ENCODE measurements at regions not wholly inside any gene's neighbourhood (a gene's known extent, or its start where the extent isn't known, plus 50 kb on each side); places are given as distances from the start of the nearest gene placed in this dataset.
A peak's percentile ranks its signal among the peaks of the same experiment; 100 is the strongest.

- DNase-seq: no peak
Measured at GRCh38 chr11:36985562-36985961, 387.5 kb upstream of the RAG2 start.

GRCh38 chr11:36976741-36977140 lies 378.7 kb upstream of the RAG2 start:
- no peak for DNase-seq

- no peak for DNase-seq
Measured at GRCh38 chr11:36974771-36975170, 376.7 kb upstream of the RAG2 start.

GRCh38 chr11:36953976-36954375 lies 355.9 kb upstream of the RAG2 start:
- DNase-seq: peak; percentile 32

GRCh38 chr11:36948460-36949127 lies 350.6 kb upstream of the RAG2 start:
- DNase-seq: no peak

- no peak for DNase-seq
Measured at GRCh38 chr11:36945384-36945783, 347.3 kb upstream of the RAG2 start.

GRCh38 chr11:36933481-36933880 lies 335.4 kb upstream of the RAG2 start:
- no peak for DNase-seq

GRCh38 chr11:36931139-36931538 lies 333.1 kb upstream of the RAG2 start:
- no peak for DNase-seq

GRCh38 chr11:36930256-36930655 lies 332.2 kb upstream of the RAG2 start:
- DNase-seq: no peak

- no peak for DNase-seq
Measured at GRCh38 chr11:36929401-36929800, 331.4 kb upstream of the RAG2 start.

- no peak for DNase-seq
Measured at GRCh38 chr11:36928621-36929020, 330.6 kb upstream of the RAG2 start.

- DNase-seq: no peak
Measured at GRCh38 chr11:36899800-36900199, 301.8 kb upstream of the RAG2 start.

- DNase-seq: no peak
Measured at GRCh38 chr11:36890841-36891240, 292.8 kb upstream of the RAG2 start.

- no peak for DNase-seq
Measured at GRCh38 chr11:36890121-36890679, 292.2 kb upstream of the RAG2 start.

- DNase-seq: no peak
Measured at GRCh38 chr11:36885154-36885553, 287.1 kb upstream of the RAG2 start.

GRCh38 chr11:36878737-36879136 lies 280.7 kb upstream of the RAG2 start:
- DNase-seq: no peak

- DNase-seq: no peak
Measured at GRCh38 chr11:36877149-36877548, 279.1 kb upstream of the RAG2 start.

GRCh38 chr11:36876266-36876665 lies 278.2 kb upstream of the RAG2 start:
- no peak for DNase-seq

GRCh38 chr11:36874291-36874690 lies 276.3 kb upstream of the RAG2 start:
- DNase-seq: no peak

GRCh38 chr11:36870361-36870760 lies 272.3 kb upstream of the RAG2 start:
- DNase-seq: no peak

- no peak for DNase-seq
Measured at GRCh38 chr11:36868380-36868779, 270.3 kb upstream of the RAG2 start.

- no peak for DNase-seq
Measured at GRCh38 chr11:36865846-36866245, 267.8 kb upstream of the RAG2 start.

GRCh38 chr11:36854875-36855274 lies 256.8 kb upstream of the RAG2 start:
- no peak for DNase-seq

- DNase-seq: no peak
Measured at GRCh38 chr11:36848660-36849059, 250.6 kb upstream of the RAG2 start.

GRCh38 chr11:36840378-36840777 lies 242.3 kb upstream of the RAG2 start:
- DNase-seq: no peak

Data from fibroblast of skin of back (primary cell).